Calu3 (cell line): ENCODE measurements at regions not wholly inside any gene's neighbourhood (a gene's known extent, or its start where the extent isn't known, plus 50 kb on each side); places are given as distances from the start of the nearest gene placed in this dataset.
A peak's percentile ranks its signal among the peaks of the same experiment; 100 is the strongest.

Experiments
- BruUV-seq: library from RNA; stranded (reverse); fragments of 400-500 nt; replicated peaks from 2 replicates; lab custom pipeline; 2021; lab: Mats Ljungman, UMichigan
- CTCF ChIA-PET: fragments of 300-600 bp; sonication (Branson Sonifier 250); formaldehyde crosslinking; loops from one replicate; lab custom pipeline; 2022; ENCODE audit warnings: antibody characterized with exemption; lab: Charles Lee
- DNase-seq: peaks from one replicate; pipeline ENCODE4 v3.0.0; 2022
- H3K27ac Mint-ChIP-seq: one replicate; pipeline ENCODE4 v1.8.0; 2022; ENCODE audit warnings: mixed read lengths; ENCODE audit not compliant: unreplicated experiment
- H3K27me3 Mint-ChIP-seq: one replicate; pipeline ENCODE4 v1.8.0; 2022; ENCODE audit warnings: mixed read lengths; ENCODE audit not compliant: unreplicated experiment
- H3K36me3 Mint-ChIP-seq: one replicate; pipeline ENCODE4 v1.8.0; 2022; ENCODE audit warnings: mild to moderate bottlenecking, moderate library complexity, mixed read lengths; ENCODE audit not compliant: insufficient read depth, unreplicated experiment
- H3K4me1 Mint-ChIP-seq: one replicate; pipeline ENCODE4 v1.8.0; 2022; ENCODE audit warnings: mild to moderate bottlenecking, low read depth, mixed read lengths; ENCODE audit not compliant: unreplicated experiment
- H3K4me3 Mint-ChIP-seq: one replicate; pipeline ENCODE4 v1.8.0; 2022; ENCODE audit warnings: mild to moderate bottlenecking, low read depth, moderate library complexity, mixed read lengths; ENCODE audit not compliant: unreplicated experiment
- H3K9me3 Mint-ChIP-seq: one replicate; pipeline ENCODE4 v1.8.0; 2022; ENCODE audit warnings: low read depth, mixed read lengths; ENCODE audit not compliant: unreplicated experiment
- CTCF ChIP-seq: fragments of 200-600 bp; IDR thresholded peaks from one replicate; pipeline ENCODE4 v1.8.0; 2022; ENCODE audit warnings: antibody characterized with exemption; ENCODE audit not compliant: unreplicated experiment
- intact Hi-C: fragments of 100-400 bp; cut with micrococcal nuclease; formaldehyde crosslinking; loops from one replicate; pipeline ENCODE4 v1.10.0; 2022; ENCODE audit not compliant: unreplicated experiment

- Mint-ChIP-seq H3K36me3 (no peaks in the 10 kb centered on the region), H3K9me3 (no peaks in the 10 kb centered on the region), H3K27me3 (no peaks in the 10 kb centered on the region), H3K4me1 (peaks cover 27% of the 10 kb centered on the region), H3K27ac (no peak overlapping the region), H3K4me3 (no peak overlapping the region)
- CTCF ChIA-PET = interaction anchor here (0.8 to 0.9 kb wide), 2 partner anchors 12 to 1514 kb away, joined by 5 to 9 read pairs; no protein-coding TSS in a partner anchor
- intact Hi-C loops = no loop called here
- no peak for TF ChIP-seq CTCF
- no TSS peak for BruUV-seq
- no peak for DNase-seq
Observed at GRCh38 chr3:182725372-182726251, 67.7 kb upstream of the ATP11B start.

- intact Hi-C loops = no loop called here
- CTCF ChIA-PET = interaction anchor here (0.9 to 1.0 kb wide), 2 partner anchors 12 to 14 kb away, joined by 3 to 5 read pairs; no protein-coding TSS in a partner anchor
- Mint-ChIP-seq H3K4me1 (peaks cover 31% of the 10 kb centered on the region), H3K9me3 (no peaks in the 10 kb centered on the region), H3K27ac (no peak overlapping the region), H3K27me3 (no peaks in the 10 kb centered on the region), H3K36me3 (no peaks in the 10 kb centered on the region), H3K4me3 (no peak overlapping the region)
- TF ChIP-seq CTCF = no peak
- BruUV-seq = no TSS peak
- DNase-seq = no peak
Observed at GRCh38 chr3:182726258-182727142, 66.8 kb upstream of the ATP11B start.

GRCh38 chr3:182728238-182728637 is 65.1 kb upstream of the ATP11B start:
- no peak overlapping the region for H3K27ac Mint-ChIP-seq
- no peak for TF ChIP-seq CTCF
- intact Hi-C loops = no loop called here
- CTCF ChIA-PET = no interaction called here
- peaks cover 31% of the 10 kb centered on the region for H3K4me1 Mint-ChIP-seq
- no TSS peak for BruUV-seq
- H3K27me3 Mint-ChIP-seq = no peaks in the 10 kb centered on the region
- no peaks in the 10 kb centered on the region for H3K36me3 Mint-ChIP-seq
- no peak for DNase-seq
- H3K4me3 Mint-ChIP-seq = no peak overlapping the region
- no peaks in the 10 kb centered on the region for H3K9me3 Mint-ChIP-seq

GRCh38 chr3:182729903-182730674 is 63.2 kb upstream of the ATP11B start:
- no peak for DNase-seq
- no TSS peak for BruUV-seq
- intact Hi-C loops = no loop called here
- Mint-ChIP-seq H3K27ac (peak overlapping the region; percentile 18), H3K27me3 (no peaks in the 10 kb centered on the region), H3K9me3 (no peaks in the 10 kb centered on the region), H3K36me3 (no peaks in the 10 kb centered on the region), H3K4me3 (peak overlapping the region; percentile 55), H3K4me1 (peaks cover 31% of the 10 kb centered on the region)
- CTCF ChIA-PET = interaction anchor here (0.7 to 1.3 kb wide), 2 partner anchors 16 to 113 kb away, joined by 3 read pairs; no protein-coding TSS in a partner anchor
- no peak for TF ChIP-seq CTCF
